ENCODE measurements at regions not wholly inside any gene's neighbourhood (a gene's known extent, or its start where the extent isn't known, plus 50 kb on each side); places are given as distances from the start of the nearest gene placed in this dataset.

DNA sequence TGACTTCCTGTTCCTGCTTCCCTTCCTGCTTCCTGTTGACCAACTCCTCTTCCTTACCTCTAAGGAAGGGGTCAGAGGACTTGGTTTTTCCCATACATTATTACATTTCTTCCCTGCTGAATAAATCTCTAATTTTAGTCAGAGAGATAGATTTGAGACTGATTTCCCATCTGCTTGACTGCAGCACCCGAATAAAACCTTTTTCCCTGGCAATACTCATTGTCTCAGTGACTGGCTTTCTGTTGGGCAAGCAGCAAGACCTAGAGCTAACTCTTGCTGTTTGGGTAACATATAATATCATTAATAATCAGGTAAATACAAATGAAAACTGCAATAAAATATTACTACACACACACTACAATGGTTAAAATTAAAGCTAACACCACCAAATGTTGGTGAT, 132.2 kb downstream of the FSCB start:
- H3K4me3 ChIP-seq (ENCODE audit: low read depth, low read length): no peak overlapping the region
- TF ChIP-seq, protein P1, sequence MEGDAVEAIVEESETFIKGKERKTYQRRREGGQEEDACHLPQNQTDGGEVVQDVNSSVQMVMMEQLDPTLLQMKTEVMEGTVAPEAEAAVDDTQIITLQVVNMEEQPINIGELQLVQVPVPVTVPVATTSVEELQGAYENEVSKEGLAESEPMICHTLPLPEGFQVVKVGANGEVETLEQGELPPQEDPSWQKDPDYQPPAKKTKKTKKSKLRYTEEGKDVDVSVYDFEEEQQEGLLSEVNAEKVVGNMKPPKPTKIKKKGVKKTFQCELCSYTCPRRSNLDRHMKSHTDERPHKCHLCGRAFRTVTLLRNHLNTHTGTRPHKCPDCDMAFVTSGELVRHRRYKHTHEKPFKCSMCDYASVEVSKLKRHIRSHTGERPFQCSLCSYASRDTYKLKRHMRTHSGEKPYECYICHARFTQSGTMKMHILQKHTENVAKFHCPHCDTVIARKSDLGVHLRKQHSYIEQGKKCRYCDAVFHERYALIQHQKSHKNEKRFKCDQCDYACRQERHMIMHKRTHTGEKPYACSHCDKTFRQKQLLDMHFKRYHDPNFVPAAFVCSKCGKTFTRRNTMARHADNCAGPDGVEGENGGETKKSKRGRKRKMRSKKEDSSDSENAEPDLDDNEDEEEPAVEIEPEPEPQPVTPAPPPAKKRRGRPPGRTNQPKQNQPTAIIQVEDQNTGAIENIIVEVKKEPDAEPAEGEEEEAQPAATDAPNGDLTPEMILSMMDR (IDR thresholded peaks at IDR 0.05; ENCODE audit: low read depth, low read length): no peak

DNA sequence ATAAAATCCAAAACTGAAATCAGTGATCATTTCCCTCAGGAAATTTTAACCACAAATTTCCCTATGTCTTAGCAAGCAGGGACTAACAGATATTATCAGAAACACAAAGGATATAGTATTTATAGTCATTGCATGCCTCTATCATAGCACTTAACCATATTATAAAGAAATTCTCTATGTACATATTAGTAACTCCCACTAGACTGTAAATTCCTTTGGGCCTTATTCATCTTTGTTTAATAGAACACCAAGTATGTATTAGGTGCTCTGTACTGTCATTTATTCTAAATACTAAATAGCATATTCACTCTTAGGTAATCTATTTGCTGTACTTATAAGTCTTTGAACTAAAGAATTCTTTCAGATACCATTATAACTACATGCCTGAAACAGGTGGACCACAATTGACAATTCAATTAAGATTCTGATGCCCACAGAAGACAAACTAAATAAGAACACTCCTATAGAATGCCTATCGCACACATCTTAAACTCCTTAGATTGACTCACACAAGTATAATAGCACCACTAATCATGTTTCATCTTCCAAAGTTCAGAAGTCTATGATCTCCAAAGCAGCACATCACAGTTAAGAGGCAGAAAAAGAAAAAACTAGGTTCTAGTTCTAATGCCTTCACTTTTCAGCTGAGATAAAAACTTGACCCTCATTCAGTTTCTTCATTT, 134.1 kb downstream of the FSCB start:
- TF ChIP-seq, protein P1 (IDR thresholded peaks at IDR 0.05; ENCODE audit: low read depth, low read length): no peak
- no peak overlapping the region for H3K4me3 ChIP-seq (ENCODE audit: low read depth, low read length)

DNA sequence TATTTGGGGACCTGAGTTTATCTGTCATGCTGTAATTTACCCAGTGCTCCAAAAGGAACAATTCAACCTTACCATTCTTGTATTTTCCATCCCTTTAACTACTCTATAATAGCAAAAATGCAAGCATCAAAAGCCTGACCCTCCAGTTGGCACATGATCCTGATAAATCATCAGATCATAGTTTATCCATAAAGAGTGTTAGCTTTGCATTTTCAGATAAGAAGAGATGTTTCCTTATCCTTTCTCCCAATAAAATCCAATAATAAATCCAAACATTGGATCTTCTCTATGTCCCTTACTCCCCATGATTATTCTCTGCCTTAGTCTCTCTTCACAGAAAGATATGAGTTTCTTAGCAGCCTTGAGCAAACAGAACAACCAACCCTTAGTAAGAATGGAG, 134.9 kb downstream of the FSCB start:
- no peak overlapping the region for H3K4me3 ChIP-seq (ENCODE audit: low read depth, low read length)

DNA sequence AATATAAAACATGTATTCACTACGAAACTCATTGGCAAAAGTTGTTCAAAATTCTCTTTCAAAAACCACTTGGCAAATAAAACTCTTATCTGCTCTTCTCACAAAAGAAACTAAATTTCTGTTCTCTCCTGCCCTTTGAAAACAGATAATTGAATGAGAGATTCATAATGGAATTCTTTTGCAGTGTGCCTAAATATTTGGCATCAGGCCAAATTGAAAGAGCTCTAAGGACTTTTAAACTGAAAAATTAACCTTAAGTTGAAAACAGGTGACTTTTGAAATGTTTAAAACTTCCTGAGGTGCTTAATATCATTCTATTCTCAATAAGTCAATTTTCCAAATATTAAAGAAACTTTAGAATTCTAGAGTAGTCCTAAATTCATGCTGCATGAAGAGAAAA, 136.4 kb downstream of the FSCB start:
- no peak overlapping the region for H3K4me3 ChIP-seq (ENCODE audit: low read depth, low read length)
- TF ChIP-seq, protein P1 (IDR thresholded peaks at IDR 0.05; ENCODE audit: low read depth, low read length): no peak

More for the DNA sequence above, 134.9 kb downstream of the FSCB start:
- TF ChIP-seq, protein P1 (IDR thresholded peaks at IDR 0.05; ENCODE audit: low read depth, low read length): no peak

DNA sequence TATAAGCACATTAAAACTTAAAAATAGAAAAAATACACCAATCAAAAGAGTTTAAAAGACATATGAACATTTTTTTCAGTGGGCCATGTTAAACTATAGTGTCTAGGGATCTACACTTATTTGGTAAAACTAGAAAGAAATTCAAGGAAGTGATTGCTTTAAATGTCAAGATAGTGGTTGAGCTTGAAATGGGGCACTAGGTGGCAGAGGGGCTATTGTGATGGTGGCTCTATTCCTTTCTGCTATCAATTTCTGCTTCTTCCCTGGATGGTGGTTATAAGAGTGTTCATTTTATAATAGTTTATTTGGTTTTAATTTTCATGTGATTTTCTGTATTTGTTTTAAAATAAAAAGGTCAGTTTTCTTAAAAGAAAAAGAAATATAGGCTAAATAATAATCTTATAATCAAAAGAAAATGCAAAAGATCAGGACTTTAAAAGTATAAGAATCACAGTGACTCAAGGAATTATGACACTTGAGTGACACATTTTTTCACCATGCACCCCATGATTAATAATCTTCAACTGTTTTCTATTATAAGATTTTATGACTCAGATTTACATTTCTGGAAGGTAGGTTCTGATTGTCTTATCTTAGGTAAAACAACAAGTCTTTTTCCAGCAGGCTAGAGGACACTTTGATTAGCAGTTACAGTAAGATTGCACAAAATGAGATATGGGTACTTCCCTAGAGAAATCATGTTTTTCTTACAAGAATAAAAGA, 137.5 kb downstream of the FSCB start:
- TF ChIP-seq, protein P1 (IDR thresholded peaks at IDR 0.05; ENCODE audit: low read depth, low read length): no peak
- H3K4me3 ChIP-seq (ENCODE audit: low read depth, low read length): no peak overlapping the region

DNA sequence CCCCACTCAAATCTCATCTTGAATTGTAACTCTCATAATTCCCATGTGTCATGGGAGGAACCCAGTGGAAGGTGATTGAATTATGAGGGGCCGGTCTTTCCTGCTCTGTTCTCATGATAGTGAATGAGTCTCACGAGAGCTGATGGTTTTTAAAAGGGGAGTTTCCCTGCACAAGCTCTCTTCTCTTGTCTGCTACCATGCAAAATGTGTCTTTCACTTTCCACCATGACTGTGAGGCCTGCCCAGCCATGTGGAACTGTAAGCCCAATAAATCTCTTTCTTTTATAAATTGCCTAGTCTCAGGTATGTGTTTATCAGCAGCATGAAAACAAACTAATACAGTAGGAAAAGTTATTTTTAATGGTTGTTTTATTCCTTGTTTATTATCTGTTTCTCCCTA, 146.0 kb downstream of the FSCB start:
- TF ChIP-seq, protein P1 (IDR thresholded peaks at IDR 0.05; ENCODE audit: low read depth, low read length): no peak
- no peak overlapping the region for H3K4me3 ChIP-seq (ENCODE audit: low read depth, low read length)

DNA sequence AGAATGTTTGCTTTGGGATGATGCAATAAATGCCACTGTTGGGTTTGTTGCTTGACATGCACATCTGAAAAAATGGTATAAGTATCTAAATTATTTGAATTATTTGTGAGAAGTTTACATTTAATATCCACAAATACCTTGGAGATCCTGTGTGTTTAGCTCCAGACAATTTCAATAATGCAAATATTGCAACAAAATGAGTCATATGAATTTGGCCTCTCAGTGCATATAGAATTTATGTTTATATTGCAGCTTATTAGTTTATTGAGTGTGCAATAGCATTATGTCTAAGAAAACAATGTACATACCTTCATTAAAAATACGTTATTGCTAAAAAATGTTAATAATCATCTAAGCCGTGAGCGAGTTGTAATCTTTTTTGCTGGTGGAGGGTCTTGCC, 153.3 kb downstream of the FSCB start:
- no peak overlapping the region for H3K4me3 ChIP-seq (ENCODE audit: low read depth, low read length)
- TF ChIP-seq, protein P1 (IDR thresholded peaks at IDR 0.05; ENCODE audit: low read depth, low read length): no peak

Measured in WI38 (cell line).